Heart left ventricle (tissue), 16 donors: ENCODE measurements at regions not wholly inside any gene's neighbourhood (a gene's known extent, or its start where the extent isn't known, plus 50 kb on each side); places are given as distances from the start of the nearest gene placed in this dataset.

ENCODE experiments used
- ATAC-seq, 4 donors: fragments of 200-7000 bp; cut with Tn5 transposase; one replicate each; pipeline ENCODE4 v1.9.1; 2020 to 2022; ENCODE audit warnings: moderate library complexity in 4 of 4, mild to moderate bottlenecking in 3 of 4, moderate number of reproducible peaks in 1 of 4
- DNase-seq, 5 donors: peaks; one replicate each; pipeline ENCODE4 v3.0.0-alpha.2; 2020
- H3K27ac ChIP-seq, 12 donors: fragments of 200-600 bp; sonication (generic) in 4 of 12; one replicate each; pipeline versions ENCODE4 v1.5.0 to v1.8.0; 2016 to 2022; ENCODE audit warnings: mild to moderate bottlenecking in 2 of 12
- H3K27me3 ChIP-seq, 9 donors: fragments of 200-600 bp; sonication (generic) in 2 of 9; one replicate each; pipeline versions ENCODE4 v1.5.1 to v1.8.0; 2016 to 2022; ENCODE audit warnings: mild to moderate bottlenecking in 3 of 9
- H3K36me3 ChIP-seq, 9 donors: fragments of 200-600 bp; sonication (generic) in 2 of 9; one replicate each; pipeline versions ENCODE4 v1.5.0 to v1.8.0; 2018 to 2022; ENCODE audit warnings: mild to moderate bottlenecking in 2 of 9
- H3K4me1 ChIP-seq, 12 donors: fragments of 200-600 bp; sonication (generic) in 4 of 12; one replicate each; pipeline versions ENCODE4 v1.5.0 to v1.8.0; 2016 to 2022; ENCODE audit warnings: mild to moderate bottlenecking in 3 of 12
- H3K4me3 ChIP-seq, 12 donors: fragments of 200-600 bp; sonication (generic) in 4 of 12; one replicate each; pipeline versions ENCODE4 v1.5.0 to v1.8.0; 2017 to 2022; ENCODE audit warnings: mild to moderate bottlenecking in 9 of 12, moderate library complexity in 4 of 12
- H3K9me3 ChIP-seq, 12 donors: fragments of 200-600 bp; sonication (generic) in 4 of 12; one replicate each; pipeline versions ENCODE4 v1.5.0 to v1.8.0; 2016 to 2022; ENCODE audit warnings: mild to moderate bottlenecking in 1 of 12
- POLR2A ChIP-seq, 2 donors: fragments of 450-650 bp; IDR thresholded peaks; one replicate each; pipeline ENCODE4 v1.6.1; 2017; ENCODE audit warnings: antibody characterized with exemption in 2 of 2, mild to moderate bottlenecking in 2 of 2, moderate library complexity in 2 of 2
- WGBS, 4 donors: extraction: QIAGEN DNeasy Blood & Tissue Kit in 2 of 4; methylation state at CpG; one replicate each; pipeline versions ENCODE4 v1.1.5 to v1.1.7; 2013 to 2018; 5-methylcytosine and 5-hydroxymethylcytosine counted together
- intact Hi-C, 10 donors: fragments of 100-400 bp; cut with DNase I; formaldehyde crosslinking; loops; one replicate each; pipeline versions ENCODE4 v1.11.1 to v1.14.2; 2022
- TF ChIP-seq, protein P1 (sequence below), 12 donors: fragments of 200-600 bp; sonication (generic) in 4 of 12; IDR thresholded peaks; one replicate each; pipeline versions ENCODE4 v1.5.0 to v1.8.0; 2018 to 2022; ENCODE audit warnings: antibody characterized with exemption in 12 of 12, mild to moderate bottlenecking in 5 of 12
- donor health status: ischemic (EF 13 %, LVEDD 7.1; RV severe dilation, severe dysfunction).
- donor health status: healthy with polysubstance abuse.
- donor health status: DM: no; HTN: yes; CAD: no.
- donor health status: DM: no; HTN: no; CAD: no.
- donor health status: ischemic (EF 25% LVEDD 6.9; RV normal size, moderate dysfunction).
- donor health status: ischemic (EF 25% LVEDD 5.7; RV mildly dilated, moderate dysfunction).
- donor health status: healthy.
- donor health status: DM: yes; HTN: yes; CAD: no.
- donor health status: ischemic (EF 35%, LVEDD 5.7; RV mildly dilated, moderate dysfunction).
- donor health status: nonischemic (EF 11% LVEDD 7.7; RV severe dilation, severe dysfunction).
- donor health status: DM: yes; HTN: yes; CAD: no.
- donor health status: PGD.
- donor health status: ischemic (EF 29% LVEDD 5.4; RV normal size, mild dysfunction).
- donor health status: nonischemic (EF 23%, LVEDD 6.1; RV moderate dilation, normal function).

GRCh38 chr18:47345291-47345690 is 93.8 kb upstream of the SKOR2 start:
- no peak for TF ChIP-seq POLR2A (IDR thresholded peaks at IDR 0.05)
- TF ChIP-seq, protein P1, sequence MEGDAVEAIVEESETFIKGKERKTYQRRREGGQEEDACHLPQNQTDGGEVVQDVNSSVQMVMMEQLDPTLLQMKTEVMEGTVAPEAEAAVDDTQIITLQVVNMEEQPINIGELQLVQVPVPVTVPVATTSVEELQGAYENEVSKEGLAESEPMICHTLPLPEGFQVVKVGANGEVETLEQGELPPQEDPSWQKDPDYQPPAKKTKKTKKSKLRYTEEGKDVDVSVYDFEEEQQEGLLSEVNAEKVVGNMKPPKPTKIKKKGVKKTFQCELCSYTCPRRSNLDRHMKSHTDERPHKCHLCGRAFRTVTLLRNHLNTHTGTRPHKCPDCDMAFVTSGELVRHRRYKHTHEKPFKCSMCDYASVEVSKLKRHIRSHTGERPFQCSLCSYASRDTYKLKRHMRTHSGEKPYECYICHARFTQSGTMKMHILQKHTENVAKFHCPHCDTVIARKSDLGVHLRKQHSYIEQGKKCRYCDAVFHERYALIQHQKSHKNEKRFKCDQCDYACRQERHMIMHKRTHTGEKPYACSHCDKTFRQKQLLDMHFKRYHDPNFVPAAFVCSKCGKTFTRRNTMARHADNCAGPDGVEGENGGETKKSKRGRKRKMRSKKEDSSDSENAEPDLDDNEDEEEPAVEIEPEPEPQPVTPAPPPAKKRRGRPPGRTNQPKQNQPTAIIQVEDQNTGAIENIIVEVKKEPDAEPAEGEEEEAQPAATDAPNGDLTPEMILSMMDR (IDR thresholded peaks at IDR 0.05), result peak in 1 of 12 donors; percentile 8
- intact Hi-C loops, result loop anchor here in 3 of 10 donors (10.0 kb wide), 3 partner anchors 60 to 410 kb away; no protein-coding TSS in a partner anchor
- no peaks in the 10 kb centered on the region for H3K9me3 ChIP-seq
- H3K27me3 ChIP-seq, result no peaks in the 10 kb centered on the region
- no peaks in the 10 kb centered on the region for H3K36me3 ChIP-seq
- ATAC-seq (peak in 1 of 4 donors; percentile 34), DNase-seq (no peak)
- no peak overlapping the region for H3K4me3 ChIP-seq
- H3K4me1 ChIP-seq, result no peaks in the 10 kb centered on the region
- WGBS, 4 donors, result 61 to 69% (median 66%) methylated on average over 4 of the region's 4 CpGs
- H3K27ac ChIP-seq, result no peak overlapping the region

DNA sequence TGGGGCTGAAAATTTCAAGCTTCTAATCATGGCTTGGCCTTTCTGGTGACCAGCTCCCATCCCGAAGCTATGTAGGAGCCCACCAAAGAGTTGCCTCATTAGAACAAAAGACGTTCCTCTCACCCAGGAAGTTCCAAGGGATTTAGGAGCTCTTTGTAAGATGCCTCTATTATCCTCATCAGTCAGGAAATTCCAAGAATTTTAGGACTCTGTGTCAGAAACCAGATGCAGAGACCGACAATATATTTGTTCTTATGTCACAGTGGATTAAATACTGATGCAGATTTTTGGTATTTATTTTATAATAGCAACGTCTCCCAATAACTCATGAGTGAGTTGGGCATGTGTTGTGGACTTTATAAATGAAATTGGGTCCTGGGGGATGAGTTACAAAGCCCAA is 91.8 kb upstream of the SKOR2 start:
- no peaks in the 10 kb centered on the region for H3K9me3 ChIP-seq
- DNase-seq, result no peak
- no peaks in the 10 kb centered on the region for H3K4me1 ChIP-seq
- no peak overlapping the region for H3K27ac ChIP-seq
- no peak overlapping the region for H3K4me3 ChIP-seq
- 60 to 68% (median 62%) methylated on average over 4 of the region's 4 CpGs for WGBS, 4 donors
- H3K27me3 ChIP-seq, result no peaks in the 10 kb centered on the region
- no peaks in the 10 kb centered on the region for H3K36me3 ChIP-seq
- no peak for ATAC-seq
- TF ChIP-seq, protein P1 (IDR thresholded peaks at IDR 0.05), result no peak
- no peak for TF ChIP-seq POLR2A (IDR thresholded peaks at IDR 0.05)
- intact Hi-C loops, result loop anchor here in 3 of 10 donors (10.0 kb wide), 3 partner anchors 62 to 412 kb away; no protein-coding TSS in a partner anchor

DNA sequence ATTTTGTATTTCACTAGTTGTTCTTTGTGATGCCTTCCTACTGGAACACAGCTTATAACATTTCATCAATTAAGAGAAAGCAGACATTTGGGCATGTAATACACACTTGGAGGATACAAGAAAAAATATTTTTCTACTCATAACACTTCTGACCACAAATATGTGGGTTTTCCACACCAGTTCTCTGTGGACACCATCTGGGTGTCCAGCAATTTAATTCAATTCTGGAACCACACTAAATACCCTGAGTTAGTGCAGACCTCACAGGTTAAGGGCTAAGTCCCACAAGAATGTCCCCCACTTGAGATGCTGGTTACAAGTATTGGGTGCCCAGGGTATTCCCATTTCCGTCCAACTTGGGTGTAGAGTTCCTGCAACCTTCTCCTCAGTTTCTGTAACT is 91.1 kb upstream of the SKOR2 start:
- intact Hi-C loops, result loop anchor here in 3 of 10 donors (10.0 kb wide), 3 partner anchors 62 to 412 kb away; no protein-coding TSS in a partner anchor
- Histone ChIP-seq H3K4me3 (no peak overlapping the region), H3K27ac (no peak overlapping the region), H3K9me3 (no peaks in the 10 kb centered on the region), H3K27me3 (no peaks in the 10 kb centered on the region), H3K4me1 (no peaks in the 10 kb centered on the region), H3K36me3 (no peaks in the 10 kb centered on the region)
- TF ChIP-seq, protein P1 (IDR thresholded peaks at IDR 0.05), result no peak
- no peak for TF ChIP-seq POLR2A (IDR thresholded peaks at IDR 0.05)
- DNase-seq (no peak), ATAC-seq (no peak)
- WGBS, 4 donors, result 59 to 80% (median 67%) methylated on average over 1 of the region's 1 CpG

DNA sequence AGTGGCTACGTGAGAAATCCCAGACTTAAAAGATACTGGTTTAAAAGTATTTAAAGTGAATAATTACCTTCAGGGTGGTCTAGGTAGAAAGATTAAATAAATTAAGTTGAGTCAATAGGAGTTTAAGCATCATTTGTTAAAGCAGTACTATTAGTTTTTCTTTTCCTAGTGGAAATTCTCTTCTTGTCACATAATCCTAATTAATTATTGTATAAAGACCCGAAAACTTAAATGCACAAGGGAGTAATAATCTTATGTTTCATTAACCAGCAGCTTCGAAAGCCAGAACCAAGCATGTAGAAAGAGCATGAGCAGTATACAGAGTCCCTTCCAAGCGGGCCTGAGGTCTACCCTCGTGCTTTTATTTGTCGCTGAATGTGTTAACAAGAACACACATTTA is 90.2 kb upstream of the SKOR2 start:
- Histone ChIP-seq H3K4me3 (no peak overlapping the region), H3K9me3 (no peaks in the 10 kb centered on the region), H3K36me3 (no peaks in the 10 kb centered on the region), H3K27ac (no peak overlapping the region), H3K27me3 (no peaks in the 10 kb centered on the region), H3K4me1 (no peaks in the 10 kb centered on the region)
- no peak for DNase-seq
- ATAC-seq, result no peak
- WGBS, 4 donors, result 67 to 84% (median 78%) methylated on average over 6 of the region's 6 CpGs
- TF ChIP-seq POLR2A (IDR thresholded peaks at IDR 0.05), result no peak
- TF ChIP-seq, protein P1 (IDR thresholded peaks at IDR 0.05), result no peak
- intact Hi-C loops, result loop anchor here in 3 of 10 donors (10.0 kb wide), 3 partner anchors 63 to 413 kb away; no protein-coding TSS in a partner anchor
